HepG2 (cell line): ENCODE measurements at regions not wholly inside any gene's neighbourhood (a gene's known extent, or its start where the extent isn't known, plus 50 kb on each side); places are given as distances from the start of the nearest gene placed in this dataset.

Experiments
- ATAC-seq: fragments of 200-7000 bp; cut with Tn5 transposase; 3 replicates; pipeline ENCODE4 v1.9.1; 2020; ENCODE audit warnings: mild to moderate bottlenecking, moderate library complexity
- BruUV-seq: library from RNA; stranded (reverse); fragments of 400-500 nt; replicated peaks from 2 replicates; lab custom pipeline; 2021; lab: Mats Ljungman, UMichigan
- CTCF ChIA-PET: fragments of 300-600 bp; formaldehyde crosslinking; extraction: SDS; loops from one replicate; lab custom pipeline; 2021; ENCODE audit warnings: low total read pairs, inconsistent platforms, low intra/inter-chr PET ratio; lab: Yijun Ruan, JAX
- POLR2A ChIA-PET: fragments of 350-600 bp; sonication (Branson Sonifier 250); formaldehyde crosslinking; loops from one replicate; lab custom pipeline; 2020; ENCODE audit warnings: antibody characterized with exemption, inconsistent platforms; lab: Yijun Ruan, JAX
- DNase-seq: peaks from one replicate; pipeline ENCODE4 v3.0.0-alpha.2; 2015; ENCODE audit warnings: low spot score
- FAIRE-seq: peaks from 3 replicates; lab custom pipeline; 2011; peaks lifted over from hg19 to GRCh38; lab: Jason Lieb, UNC
- H2AFZ ChIP-seq: one replicate; pipeline ENCODE4 v1.6.1; 2011; ENCODE audit warnings: low read length, inconsistent platforms
- H3K27ac ChIP-seq: fragments of 300-600 bp; 3 replicates; pipeline ENCODE4 v1.8.0; 2011; ENCODE audit warnings: mixed run types, mild to moderate bottlenecking, mixed read lengths, low read length, inconsistent platforms; ENCODE audit not compliant: insufficient read depth; ENCODE audit errors: extremely low read length
- H3K27me3 ChIP-seq, 2 experiments: fragments of 200-600 bp in 1 of 2; 2 replicates in 1 of 2; 3 replicates in 1 of 2; pipeline versions ENCODE4 v1.6.0 to v1.8.0; 2011; ENCODE audit warnings: low read length in 2 of 2, mild to moderate bottlenecking in 2 of 2, moderate library complexity in 2 of 2, inconsistent platforms in 1 of 2; ENCODE audit not compliant: insufficient read depth in 2 of 2, control insufficient read depth in 1 of 2
- H3K36me3 ChIP-seq, 2 experiments: fragments of 200-600 bp in 1 of 2; replicated peaks in 1 of 2; 2 replicates in 1 of 2; 3 replicates in 1 of 2; pipeline versions ENCODE4 v1.5.1 to v1.8.0; 2011; ENCODE audit warnings: low read length in 2 of 2, inconsistent platforms in 1 of 2; ENCODE audit not compliant: insufficient read depth in 2 of 2, control insufficient read depth in 1 of 2
- H3K4me1 ChIP-seq: 2 replicates; pipeline ENCODE4 v1.5.1; 2012; ENCODE audit warnings: low read length, inconsistent platforms; ENCODE audit not compliant: insufficient read depth
- H3K4me2 ChIP-seq: 2 replicates; pipeline ENCODE4 v1.6.0; 2011; ENCODE audit warnings: low read depth, low read length, inconsistent platforms
- H3K4me3 ChIP-seq, 3 experiments: fragments of 200-600 bp in 1 of 3; sonication (generic), shearing (Covaris generic) in 1 of 3; replicated peaks in 1 of 3; 2 replicates each; pipeline ENCODE4 v1.5.1; 2011 to 2016; ENCODE audit warnings: low read length in 3 of 3, inconsistent platforms in 2 of 3, low read depth in 2 of 3, mild to moderate bottlenecking in 2 of 3, control low read depth in 1 of 3, mixed read lengths in 1 of 3; ENCODE audit not compliant: insufficient read depth in 1 of 3
- H3K79me2 ChIP-seq: one replicate; pipeline ENCODE4 v1.6.1; 2011; ENCODE audit warnings: low read length, inconsistent platforms; ENCODE audit not compliant: insufficient read depth
- H3K9ac ChIP-seq: 2 replicates; pipeline ENCODE4 v1.6.0; 2011; ENCODE audit warnings: mild to moderate bottlenecking, low read depth, low read length, inconsistent platforms; ENCODE audit not compliant: insufficient read depth
- H3K9me3 ChIP-seq: 2 replicates; pipeline ENCODE4 v1.5.1; 2012; ENCODE audit warnings: mild to moderate bottlenecking, low read length
- H4K20me1 ChIP-seq: 2 replicates; pipeline ENCODE4 v1.6.0; 2011; ENCODE audit warnings: inconsistent platforms, mild to moderate bottlenecking, low read length, moderate library complexity; ENCODE audit not compliant: insufficient read depth
- AHDC1 ChIP-seq: sonication (generic); formaldehyde crosslinking; IDR thresholded peaks from 2 replicates; pipeline ENCODE4 v1.5.1; 2020; ENCODE audit warnings: mild to moderate bottlenecking, missing genetic modification reagents, borderline replicate concordance
- CHD2 ChIP-seq: IDR thresholded peaks from 2 replicates; pipeline ENCODE4 v1.6.1; 2011; ENCODE audit warnings: low read depth, low read length, improper control_type of control experiment
- ELK4 ChIP-seq: sonication (generic); formaldehyde crosslinking; IDR thresholded peaks from 2 replicates; pipeline ENCODE4 v1.9.0; 2021; ENCODE audit warnings: missing genetic modification reagents, borderline replicate concordance
- PAF1 ChIP-seq: IDR thresholded peaks from 2 replicates; pipeline ENCODE4 v1.6.1; 2016; ENCODE audit warnings: missing genetic modification reagents, missing compliant biosample characterization
- RFX3 ChIP-seq: IDR thresholded peaks from 2 replicates; pipeline ENCODE4 v1.6.1; 2016; ENCODE audit warnings: missing biosample characterization, missing genetic modification reagents
- RFXANK ChIP-seq: IDR thresholded peaks from 2 replicates; pipeline ENCODE4 v1.6.1; 2016
- TBX3 ChIP-seq: fragments of 450-650 bp; IDR thresholded peaks from 2 replicates; pipeline ENCODE4 v1.6.1; 2017; ENCODE audit warnings: antibody characterized with exemption, mild to moderate bottlenecking, inconsistent platforms, borderline replicate concordance
- ZFP91 ChIP-seq: sonication (generic); formaldehyde crosslinking; IDR thresholded peaks from 2 replicates; pipeline ENCODE4 v1.9.0; 2022; ENCODE audit warnings: missing genetic modification reagents, mild to moderate bottlenecking, borderline replicate concordance
- ZNF367 ChIP-seq: sonication (generic); formaldehyde crosslinking; IDR thresholded peaks from 2 replicates; pipeline ENCODE4 v1.4.0; 2020; ENCODE audit warnings: missing genetic modification reagents, borderline replicate concordance
- ZNF496 ChIP-seq: sonication (generic); formaldehyde crosslinking; IDR thresholded peaks from 2 replicates; pipeline ENCODE4 v1.8.1; 2023; ENCODE audit warnings: mild to moderate bottlenecking, moderate library complexity, missing genetic modification reagents; ENCODE audit not compliant: insufficient replicate concordance
- ZNF747 ChIP-seq: sonication (generic); formaldehyde crosslinking; IDR thresholded peaks from 2 replicates; pipeline ENCODE4 v1.8.1; 2023; ENCODE audit warnings: missing genetic modification reagents, mild to moderate bottlenecking, borderline replicate concordance
- ZNF766 ChIP-seq: sonication (generic); formaldehyde crosslinking; IDR thresholded peaks from 2 replicates; pipeline ENCODE4 v1.5.0; 2020; ENCODE audit warnings: missing genetic modification reagents, borderline replicate concordance
- WGBS: methylation state at CpG from one replicate; pipeline ENCODE4 v1.1.6; 2017; ENCODE audit warnings: low lambda C conversion rate; 5-methylcytosine and 5-hydroxymethylcytosine counted together
- in situ Hi-C: cut with HindIII; loops from 2 replicates; pipeline ENCODE4 v1.10.0; 2017; ENCODE audit warnings: low pct_unique_long_range_greater_than_20kb; ENCODE audit not compliant: extremely low pct_ligation_motif_present
- intact Hi-C: fragments of 100-400 bp; cut with micrococcal nuclease; formaldehyde crosslinking; loops from one replicate; pipeline ENCODE4 v1.10.0; 2022; ENCODE audit not compliant: unreplicated experiment

DNA sequence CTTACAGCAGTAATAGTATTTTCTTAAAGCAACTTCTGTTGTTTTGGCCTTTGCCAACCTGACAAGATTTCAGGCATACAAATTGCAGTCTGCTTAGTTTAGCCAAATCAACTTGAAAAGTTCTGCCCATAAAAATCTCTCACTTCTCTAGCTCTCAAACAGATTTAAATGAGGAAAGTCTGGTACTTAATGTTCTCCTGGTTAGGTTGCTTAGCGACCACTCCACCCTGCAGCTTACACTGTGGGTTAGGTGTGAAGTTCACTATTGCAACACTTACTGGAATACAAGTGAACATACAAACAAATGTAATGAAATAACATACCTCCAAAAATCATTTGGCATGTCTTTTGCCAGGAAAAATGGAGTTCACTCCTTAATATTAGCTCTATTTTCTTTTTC lies 178.7 kb upstream of the PCDH9 start (continued):
- no peak for TF ChIP-seq ZNF496 (CRISPR knock-in tag)
- no peak for TF ChIP-seq ZFP91 (CRISPR knock-in tag)
- TF ChIP-seq RFXANK, result no peak
- TF ChIP-seq CHD2, result no peak
- no peak for TF ChIP-seq ELK4 (CRISPR knock-in tag)
- TF ChIP-seq, all 625 proteins: peak for 4

GRCh38 chr13:67402546-67402945 lies 172.4 kb upstream of the PCDH9 start:
- WGBS, result 49% methylated on average over 7 of the region's 7 CpGs
- DNase-seq (no peak), ATAC-seq (no peak), FAIRE-seq (no peak)
- Histone ChIP-seq H2AFZ (no peak overlapping the region), H3K4me3 (no peak overlapping the region), H3K4me1 (no peaks in the 10 kb centered on the region), H3K9ac (no peak overlapping the region), H3K36me3 (no peaks in the 10 kb centered on the region), H3K4me2 (no peak overlapping the region), H3K27ac (no peak overlapping the region), H3K27me3 (no peaks in the 10 kb centered on the region), H3K9me3 (no peaks in the 10 kb centered on the region), H3K79me2 (no peaks in the 10 kb centered on the region), H4K20me1 (no peaks in the 10 kb centered on the region)
- BruUV-seq, result no TSS peak
- CTCF ChIA-PET, result no interaction called here
- POLR2A ChIA-PET, result no interaction called here
- TF ChIP-seq ZNF367 (CRISPR knock-in tag) (no peak), ZNF747 (CRISPR knock-in tag) (no peak), TBX3 (no peak), RFX3 (no peak), ZNF766 (CRISPR knock-in tag) (no peak), PAF1 (CRISPR knock-in tag) (no peak), AHDC1 (CRISPR knock-in tag) (no peak)
- intact Hi-C loops, result no loop called here
- in situ Hi-C loops, result no loop called here
